ENCODE measurements at regions not wholly inside any gene's neighbourhood (a gene's known extent, or its start where the extent isn't known, plus 50 kb on each side); places are given as distances from the start of the nearest gene placed in this dataset.

DNA sequence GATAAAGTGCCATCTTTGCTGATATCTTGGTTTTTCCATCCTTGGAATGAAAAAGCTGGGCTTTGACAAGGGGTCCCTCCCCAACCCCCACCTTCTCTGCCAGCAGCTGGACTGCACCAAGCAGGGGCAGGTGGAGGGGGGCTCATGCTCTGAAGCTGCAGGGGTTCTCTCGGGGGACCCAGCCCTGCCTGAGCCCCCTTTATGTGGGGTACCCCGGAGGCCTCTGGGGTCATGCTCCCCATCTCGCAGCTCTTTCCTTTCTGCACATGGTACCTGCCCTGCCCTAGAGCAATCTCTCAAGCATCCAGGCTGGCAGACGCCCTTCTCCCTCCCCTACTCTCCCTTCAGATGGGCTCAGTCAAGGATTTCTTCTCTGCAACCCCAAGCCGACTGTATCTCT is 146.7 kb upstream of the PTPN1 start:
- no peak for DNase-seq

DNA sequence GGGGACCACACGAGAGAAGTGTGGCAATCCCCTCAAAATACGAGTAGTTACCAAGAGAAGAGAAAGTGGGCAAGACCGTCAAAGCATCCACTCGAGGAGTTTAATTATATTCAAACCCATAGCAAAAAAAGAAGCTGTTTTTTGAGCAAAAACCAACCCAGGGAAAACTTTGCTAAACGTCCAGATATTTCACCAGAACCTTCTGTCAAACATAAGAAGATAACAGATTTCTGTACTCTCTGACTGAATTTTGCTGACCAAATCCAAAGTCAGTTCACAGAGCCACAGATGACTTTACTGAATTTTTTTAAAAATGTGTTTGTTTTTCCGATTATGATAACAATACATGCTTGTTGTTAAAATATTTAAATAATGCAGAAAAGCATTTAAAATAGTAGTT is 145.6 kb upstream of the PTPN1 start:
- DNase-seq, result no peak

GRCh38 chr20:50366270-50367103 is 143.7 kb upstream of the PTPN1 start:
- no peak for DNase-seq

DNA sequence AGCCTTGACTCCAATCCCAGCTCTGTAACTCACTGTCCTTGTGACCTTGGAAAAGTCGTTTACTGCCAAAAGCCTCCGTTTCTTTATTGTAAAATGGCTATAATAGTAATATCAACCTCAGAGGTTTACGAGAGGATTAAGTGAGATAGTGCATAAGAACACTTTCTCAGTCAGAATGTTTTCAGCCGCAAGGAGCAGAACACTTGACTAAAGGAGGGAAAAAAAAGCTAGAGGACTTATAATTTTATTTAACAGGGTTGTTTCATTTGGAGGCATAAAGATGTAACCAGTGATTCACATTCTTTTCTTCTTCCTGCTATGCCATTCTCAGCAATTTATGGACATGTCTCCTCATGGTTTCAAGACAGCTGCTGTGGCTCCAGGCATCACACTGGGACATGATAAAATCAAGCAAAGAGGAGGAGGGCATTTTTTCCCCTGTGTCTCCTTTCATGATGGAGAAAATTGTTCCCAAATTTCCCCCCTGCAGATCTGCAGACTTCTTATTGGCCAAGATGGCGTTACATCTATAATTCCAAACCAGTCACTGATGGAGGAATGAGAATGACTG is 143.0 kb upstream of the PTPN1 start:
- DNase-seq, result no peak

- DNase-seq, result no peak
Observed at GRCh38 chr20:50367739-50368375, 142.3 kb upstream of the PTPN1 start.

DNA sequence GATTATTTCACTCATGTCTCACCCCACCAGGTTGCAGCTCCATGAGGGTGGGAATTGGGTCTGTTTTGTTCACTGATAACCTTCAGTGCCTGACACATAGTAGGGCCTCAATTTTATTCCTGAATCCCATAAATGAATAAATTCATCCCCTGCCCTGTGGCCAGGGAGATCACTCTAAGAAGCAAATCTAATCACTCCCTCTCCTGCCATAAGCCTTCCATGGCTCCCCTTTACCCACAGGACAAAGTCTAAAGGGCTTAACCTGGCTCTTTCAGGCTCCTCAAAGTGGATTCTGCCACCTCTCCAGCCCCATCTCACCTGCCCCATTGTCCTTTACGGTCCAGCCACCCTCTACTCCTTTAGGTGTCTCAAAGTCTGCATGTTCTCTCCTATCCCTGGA is 141.8 kb upstream of the PTPN1 start:
- DNase-seq, result no peak

GRCh38 chr20:50368813-50369224 is 141.4 kb upstream of the PTPN1 start:
- no peak for DNase-seq

DNA sequence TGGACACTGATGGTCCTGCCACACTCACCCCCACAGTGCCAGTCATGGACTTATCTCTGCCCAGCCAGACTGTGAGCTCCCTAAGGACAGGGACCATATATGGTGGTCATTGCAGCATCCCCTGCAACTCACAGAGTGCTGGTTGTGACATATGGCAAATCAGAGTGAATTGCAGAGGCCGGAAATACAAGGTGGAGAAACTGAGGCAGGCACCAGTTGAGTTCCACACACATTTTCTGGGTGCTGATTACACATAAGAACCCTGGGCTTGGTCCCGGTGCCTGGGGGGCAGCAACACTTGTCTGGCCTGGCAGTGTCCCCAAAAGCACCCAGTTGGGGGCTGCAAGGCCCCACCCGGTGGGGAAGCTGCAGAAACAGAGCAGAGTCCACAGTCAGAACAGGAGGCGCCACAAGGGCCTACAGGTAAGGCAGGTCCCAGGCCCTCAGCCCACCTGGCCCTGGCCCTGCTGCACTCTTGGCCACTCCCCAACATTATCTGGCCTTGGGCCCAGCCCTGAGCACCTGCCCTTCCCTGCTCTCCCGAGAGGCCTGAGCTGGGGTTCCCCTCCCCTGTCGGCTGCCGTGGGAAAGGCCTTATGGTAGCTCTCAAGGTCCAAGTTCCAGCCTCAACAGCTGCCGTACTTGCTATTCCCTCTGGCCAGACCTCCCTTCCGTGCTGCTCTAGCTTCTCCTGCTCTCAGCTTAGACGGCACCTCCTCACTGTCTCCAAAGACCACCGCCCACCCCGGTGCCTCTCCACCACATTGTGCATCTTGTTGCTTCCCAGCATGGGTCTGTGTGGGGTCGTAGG is 140.8 kb upstream of the PTPN1 start:
- no peak for DNase-seq

DNA sequence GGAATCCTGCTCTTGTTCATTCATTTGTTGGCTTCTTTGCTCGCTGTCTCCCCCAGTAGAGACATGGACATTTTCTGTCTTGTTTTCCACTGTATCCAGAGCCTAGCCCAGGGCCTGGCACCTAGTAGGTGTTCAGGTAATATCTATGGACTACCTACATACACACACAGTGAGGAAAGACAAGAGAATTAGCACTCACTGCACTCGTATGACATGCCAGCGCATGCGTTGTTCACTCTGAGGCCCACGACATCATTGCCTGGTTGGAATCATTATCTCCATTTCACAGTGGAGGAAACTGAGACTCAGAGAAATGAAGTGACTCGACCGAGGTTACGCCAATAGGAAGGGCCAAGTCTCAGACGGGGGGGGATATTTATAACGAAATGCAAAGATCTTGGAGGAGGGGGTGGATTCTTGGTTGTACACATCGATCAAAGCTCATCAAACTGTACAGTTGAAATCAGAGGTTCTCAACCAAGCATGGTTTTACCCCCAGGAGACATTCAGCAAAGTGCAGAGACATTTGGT is 140.1 kb upstream of the PTPN1 start:
- DNase-seq, result no peak

DNA sequence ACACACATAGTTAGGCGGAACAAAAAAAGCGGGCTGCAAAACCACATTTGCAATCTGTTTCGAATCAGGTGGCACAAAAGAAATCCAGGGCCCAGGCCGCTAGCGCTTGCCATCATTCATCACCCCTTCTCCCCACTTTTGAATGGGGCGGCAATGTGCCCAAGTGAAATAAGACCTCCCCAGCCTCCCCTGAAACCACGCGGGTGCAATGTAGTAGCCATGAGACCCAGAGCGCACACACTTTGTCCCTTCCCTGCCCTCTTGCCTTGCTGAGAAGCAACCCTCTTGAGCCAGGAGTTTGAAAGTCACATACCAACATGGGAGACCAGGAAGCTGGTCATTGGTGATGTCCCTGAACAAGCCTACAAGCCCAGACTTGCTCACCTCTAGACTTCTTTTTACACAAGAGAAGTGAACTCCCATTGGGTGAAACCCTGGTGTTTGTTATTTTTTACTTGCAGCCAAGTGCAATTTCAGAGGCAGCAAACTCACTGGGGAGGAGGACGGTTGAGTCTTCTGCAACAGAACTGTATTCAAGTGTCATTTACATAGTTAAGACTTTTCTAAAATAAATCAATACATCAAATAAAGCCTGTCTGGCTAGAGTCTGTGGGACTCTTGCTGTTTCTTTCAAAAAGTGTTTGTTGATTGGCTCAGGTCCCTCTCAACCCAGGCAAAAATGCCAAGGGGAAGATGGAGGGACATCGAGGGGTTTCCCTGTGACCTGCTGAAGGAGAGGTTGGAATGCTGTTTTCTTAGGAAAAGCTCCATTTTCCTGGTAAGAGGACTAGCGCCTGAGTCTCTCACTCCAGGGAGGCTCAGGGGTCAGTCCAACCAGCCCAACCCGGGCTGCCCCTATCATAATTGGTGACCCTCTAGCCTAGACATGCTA is 138.1 kb upstream of the PTPN1 start:
- no peak for DNase-seq

GRCh38 chr20:50372770-50373088 is 137.5 kb upstream of the PTPN1 start:
- DNase-seq, result no peak

GRCh38 chr20:50373674-50374286 is 136.4 kb upstream of the PTPN1 start:
- no peak for DNase-seq

GRCh38 chr20:50374541-50375078 is 135.6 kb upstream of the PTPN1 start:
- DNase-seq, result no peak

- no peak for DNase-seq
Observed at GRCh38 chr20:50376179-50376887, 133.8 kb upstream of the PTPN1 start.

DNA sequence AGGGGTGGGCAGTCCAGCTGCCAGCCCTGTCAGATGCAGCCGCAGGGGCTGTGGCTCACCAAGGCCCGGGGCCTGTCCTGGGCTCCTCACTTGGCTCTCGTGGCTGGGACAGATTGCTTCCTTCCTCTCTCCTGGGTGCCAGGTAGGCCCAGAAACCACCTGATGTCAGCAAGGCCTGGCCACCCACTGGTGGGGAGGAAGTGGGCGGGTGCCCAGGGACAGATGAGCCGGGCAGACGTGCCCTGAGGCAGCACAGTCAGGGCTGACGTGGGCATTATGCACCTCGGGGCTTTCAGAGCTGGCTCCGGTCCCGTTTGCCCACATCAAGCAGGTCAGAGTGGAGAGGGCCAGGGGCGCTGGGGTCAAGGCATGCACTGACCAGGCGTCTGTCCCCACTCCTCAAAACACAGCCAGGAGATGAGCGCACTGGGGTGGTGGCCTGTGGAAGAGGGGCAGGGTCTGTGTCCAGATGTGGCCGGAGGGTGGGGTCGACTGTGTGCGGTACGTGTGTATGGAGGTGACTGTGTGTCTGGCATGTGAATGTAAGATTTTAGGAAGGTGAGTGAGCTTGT is 133.2 kb upstream of the PTPN1 start:
- DNase-seq, result no peak

GRCh38 chr20:50378170-50379000 is 131.8 kb upstream of the PTPN1 start:
- no peak for DNase-seq

DNA sequence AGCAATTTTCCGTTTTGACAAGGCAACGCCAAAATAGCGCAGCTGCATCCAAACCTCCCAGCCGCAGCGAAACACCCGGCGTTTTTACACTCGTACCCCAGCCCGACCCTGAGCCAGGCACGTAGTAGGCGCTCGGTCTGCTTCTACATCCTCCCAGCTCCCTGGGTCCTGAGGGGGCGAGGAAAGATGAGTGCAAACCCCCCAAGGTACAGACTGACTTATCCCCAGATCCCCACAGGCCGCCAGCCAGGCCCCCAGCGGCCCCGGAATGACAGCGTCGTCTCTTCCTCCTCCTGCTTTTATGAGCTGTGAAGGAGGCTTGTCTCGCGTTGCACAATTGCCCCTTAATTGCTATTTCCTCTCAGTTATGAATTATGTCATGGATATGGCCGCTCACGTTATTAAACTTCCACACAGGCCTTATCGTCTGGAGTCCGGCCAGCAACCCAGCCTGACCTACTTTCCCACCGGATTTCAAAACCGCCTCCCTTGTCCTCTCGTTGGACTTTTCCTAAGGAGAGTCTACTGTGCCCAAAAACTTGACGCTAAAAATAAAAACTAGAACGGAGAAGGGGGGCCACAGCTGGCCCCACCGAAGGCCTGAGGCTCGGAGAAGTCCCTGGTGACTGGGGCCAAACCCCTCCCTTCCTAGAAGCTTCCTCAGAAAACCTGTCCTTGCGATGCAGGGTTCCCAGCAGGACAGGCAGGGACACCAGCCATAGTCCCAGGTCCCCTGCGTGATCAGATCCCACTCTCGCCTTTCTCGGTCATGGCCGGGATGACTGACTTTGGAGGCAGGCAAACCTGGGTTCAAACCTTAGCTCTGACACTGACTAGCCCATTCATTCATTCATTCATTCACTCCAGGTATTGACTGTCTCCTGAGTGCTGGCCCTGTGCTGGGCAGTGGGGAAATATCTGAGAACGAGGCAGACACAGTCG is 130.9 kb upstream of the PTPN1 start:
- no peak for DNase-seq

GRCh38 chr20:50379991-50380696 is 130.0 kb upstream of the PTPN1 start:
- DNase-seq, result no peak
